ACHN (cell line): ENCODE measurements at regions not wholly inside any gene's neighbourhood (a gene's known extent, or its start where the extent isn't known, plus 50 kb on each side); places are given as distances from the start of the nearest gene placed in this dataset.

Experiments used
- DNase-seq: peaks from one replicate; pipeline ENCODE4 v3.0.0-alpha.2; 2015
- in situ Hi-C: cut with HindIII; loops from 2 replicates; pipeline ENCODE4 v1.10.0; 2017; ENCODE audit warnings: low sequenced_read_pairs, low pct_ligation_motif_present, low pct_unique_long_range_greater_than_20kb

DNA sequence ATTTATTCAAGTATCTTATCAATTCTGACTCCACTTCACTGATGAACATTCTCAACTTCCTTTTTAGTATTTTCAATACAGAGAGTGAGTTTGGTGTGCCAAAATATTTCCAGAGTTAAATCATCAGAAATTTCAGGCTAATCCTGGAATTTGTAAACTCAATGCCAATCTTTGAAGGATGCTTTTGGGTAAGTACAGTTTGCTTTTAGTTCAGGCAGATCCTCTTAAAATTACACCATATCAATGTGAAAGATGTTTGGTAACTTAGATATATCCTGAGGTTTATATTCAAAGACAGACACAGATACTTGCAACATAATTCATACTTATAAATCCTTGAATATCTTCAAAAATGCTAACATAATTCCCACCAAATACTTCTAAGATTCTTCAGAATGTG, 76.0 kb upstream of the FAM47B start:
- in situ Hi-C loops: no loop called here
- DNase-seq: no peak

DNA sequence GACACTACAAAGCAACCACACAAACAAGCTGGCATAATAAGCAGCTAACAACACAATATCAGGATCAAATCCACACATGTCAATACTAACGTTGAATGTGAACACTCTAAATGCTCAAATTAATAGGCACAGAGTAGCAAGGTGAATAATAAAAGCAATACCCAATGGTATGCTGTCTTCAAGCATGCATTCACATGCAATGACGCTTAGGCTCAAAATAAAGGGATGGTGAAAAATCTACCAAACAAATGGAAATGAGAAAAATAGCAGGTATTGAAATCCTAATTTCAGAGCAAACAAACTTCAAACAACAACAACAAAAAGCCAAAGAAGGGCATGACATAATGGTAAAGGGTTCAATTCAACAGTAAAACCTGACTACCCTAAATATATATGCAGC, 74.0 kb upstream of the FAM47B start:
- no peak for DNase-seq
- in situ Hi-C loops: no loop called here

DNA sequence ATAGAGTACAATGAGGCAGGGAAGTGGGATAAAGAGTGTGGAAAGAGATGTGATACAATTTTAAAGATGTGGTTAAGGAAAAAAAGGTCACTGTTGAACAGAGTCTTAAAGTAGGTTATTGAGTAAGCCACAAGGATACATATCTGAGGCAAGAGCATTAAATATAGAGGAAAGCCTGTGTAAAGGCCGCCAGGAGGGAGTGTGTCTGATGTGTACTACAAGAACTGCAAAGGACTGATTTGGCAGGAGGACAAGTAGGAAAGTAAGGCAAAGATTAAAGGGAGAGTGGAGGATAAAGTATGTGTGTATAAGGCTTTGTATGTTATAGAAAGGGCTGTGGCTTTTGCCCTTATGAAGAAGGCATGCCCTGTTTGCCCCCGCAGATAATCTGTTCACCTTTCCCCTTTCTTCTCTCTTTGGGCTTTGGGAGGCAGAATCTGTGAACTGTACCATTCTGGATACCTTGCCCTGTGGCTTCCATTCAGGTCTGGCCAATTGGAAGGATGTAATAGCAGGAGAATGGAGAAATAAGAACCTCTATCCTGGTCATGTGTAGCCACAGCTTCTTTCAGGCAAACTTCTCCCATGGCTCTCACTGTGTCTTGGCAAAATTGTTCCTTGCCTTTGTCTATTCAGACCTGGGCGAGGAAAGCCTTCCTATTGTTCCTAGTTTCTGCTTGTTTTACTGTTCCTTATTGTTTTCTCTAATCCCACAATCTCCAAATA, 68.9 kb upstream of the FAM47B start:
- no peak for DNase-seq
- in situ Hi-C loops: no loop called here

DNA sequence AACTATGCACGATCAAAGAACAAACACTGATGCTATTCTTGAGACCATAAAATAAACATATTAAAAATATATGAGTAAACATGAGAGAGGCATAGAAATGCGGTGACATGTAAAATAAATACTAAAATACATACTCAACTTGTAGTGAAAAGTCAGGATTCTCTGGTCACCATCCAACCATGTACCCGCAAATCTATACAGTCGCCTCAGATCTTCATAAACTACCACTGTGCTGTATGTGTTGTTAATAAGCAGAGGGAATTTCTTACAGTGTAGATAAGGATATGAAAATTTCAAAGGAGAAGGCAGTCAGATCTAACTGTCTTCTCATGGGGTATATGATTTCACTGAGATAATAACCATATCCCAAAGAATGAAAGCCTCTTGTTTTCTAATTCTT, 67.8 kb upstream of the FAM47B start:
- in situ Hi-C loops: no loop called here
- no peak for DNase-seq

DNA sequence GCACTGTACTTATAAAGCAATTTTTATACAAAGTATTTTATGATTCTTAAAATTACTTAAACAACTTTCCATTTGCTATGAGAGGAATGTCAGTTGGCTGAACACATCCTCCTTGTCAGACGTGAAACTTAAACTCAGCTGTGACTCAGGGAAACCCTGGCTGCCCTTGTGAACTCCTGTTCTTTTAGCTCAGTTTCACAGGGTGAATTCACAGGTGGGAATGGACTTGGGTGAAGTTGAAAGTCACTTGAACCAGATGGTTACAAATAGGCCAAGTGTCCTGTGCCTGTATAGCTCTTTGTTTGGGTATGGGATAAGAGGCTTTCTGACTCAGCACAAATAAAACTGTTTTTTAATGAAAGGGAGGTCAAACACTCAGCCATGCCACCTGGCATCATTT, 67.4 kb upstream of the FAM47B start:
- in situ Hi-C loops: no loop called here
- no peak for DNase-seq

DNA sequence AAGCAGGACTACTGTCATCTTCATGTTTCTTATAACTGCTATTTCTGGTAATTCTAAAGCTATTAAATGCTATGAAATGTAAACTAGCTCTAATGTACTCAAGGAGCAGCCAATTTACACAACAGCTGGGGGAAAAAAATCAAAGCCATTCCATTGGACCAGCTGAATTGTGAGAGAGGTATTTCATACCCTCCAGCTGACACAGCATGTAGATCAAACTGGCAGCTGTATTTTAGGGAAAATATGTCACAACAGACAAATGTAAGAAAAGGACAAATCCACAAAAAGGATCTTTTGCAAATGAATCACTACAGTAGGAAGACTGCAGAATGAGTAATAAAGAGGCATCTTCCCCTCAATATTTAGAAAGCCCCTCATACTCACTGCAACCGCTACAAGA, 65.2 kb upstream of the FAM47B start:
- in situ Hi-C loops: no loop called here

DNA sequence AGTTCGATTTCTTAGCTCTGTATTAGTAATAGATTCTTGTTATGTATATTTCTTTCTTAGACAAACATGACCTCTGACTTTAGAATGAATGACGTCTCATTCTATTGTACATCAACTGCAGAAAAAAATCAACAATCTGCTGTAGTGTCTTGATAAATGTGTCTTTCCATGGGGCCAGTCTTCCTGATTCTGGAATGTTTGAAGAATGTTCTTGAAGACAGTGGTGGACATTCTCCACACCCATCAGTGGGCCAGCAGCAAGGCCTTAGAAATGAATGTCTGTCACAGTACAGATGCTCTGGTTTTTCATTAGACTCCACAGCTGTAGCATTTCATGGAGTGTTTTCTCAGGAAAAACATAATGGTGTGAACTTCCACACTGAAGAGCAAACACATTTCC, 63.2 kb upstream of the FAM47B start:
- DNase-seq: no peak
- in situ Hi-C loops: no loop called here

More for the DNA sequence above, 65.2 kb upstream of the FAM47B start:
- DNase-seq: no peak

DNA sequence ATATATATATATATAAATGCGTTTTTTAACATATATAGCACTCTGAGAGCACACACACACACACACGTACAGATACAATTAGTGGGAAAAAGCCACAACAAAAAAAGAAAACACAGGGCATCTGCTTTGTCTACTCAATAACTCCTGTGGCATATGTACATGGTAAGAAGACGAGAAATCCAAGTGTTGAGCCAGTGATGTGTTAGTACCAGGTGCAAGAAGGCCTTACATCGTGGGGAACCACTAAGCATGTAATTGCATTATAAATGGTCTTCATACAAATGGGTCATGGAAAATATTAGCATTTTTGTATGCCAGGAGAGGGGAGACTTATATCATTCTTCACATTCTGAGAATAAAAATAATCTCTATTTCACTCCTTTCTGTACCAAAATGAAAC, 62.7 kb upstream of the FAM47B start:
- in situ Hi-C loops: no loop called here
- no peak for DNase-seq

DNA sequence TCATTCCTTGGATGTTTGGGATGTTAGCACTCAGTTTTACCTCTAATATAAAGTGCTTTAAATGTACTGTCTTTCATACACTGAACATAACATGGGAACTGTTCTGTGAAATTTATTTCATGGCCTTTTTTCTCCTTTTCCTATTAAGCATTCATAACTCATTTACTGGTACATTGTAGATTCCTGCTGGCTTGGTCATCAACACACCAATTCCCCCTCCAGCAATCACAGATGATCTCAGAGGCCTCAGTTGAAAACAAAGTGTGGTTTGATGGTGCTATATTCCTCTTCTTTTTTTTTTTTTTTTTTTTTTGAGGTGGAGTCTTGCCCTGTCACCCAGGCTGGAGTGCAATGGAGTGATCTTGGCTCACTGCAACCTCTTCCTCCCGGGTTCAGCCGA, 61.9 kb upstream of the FAM47B start:
- peak; percentile 8 for DNase-seq
- in situ Hi-C loops: no loop called here

DNA sequence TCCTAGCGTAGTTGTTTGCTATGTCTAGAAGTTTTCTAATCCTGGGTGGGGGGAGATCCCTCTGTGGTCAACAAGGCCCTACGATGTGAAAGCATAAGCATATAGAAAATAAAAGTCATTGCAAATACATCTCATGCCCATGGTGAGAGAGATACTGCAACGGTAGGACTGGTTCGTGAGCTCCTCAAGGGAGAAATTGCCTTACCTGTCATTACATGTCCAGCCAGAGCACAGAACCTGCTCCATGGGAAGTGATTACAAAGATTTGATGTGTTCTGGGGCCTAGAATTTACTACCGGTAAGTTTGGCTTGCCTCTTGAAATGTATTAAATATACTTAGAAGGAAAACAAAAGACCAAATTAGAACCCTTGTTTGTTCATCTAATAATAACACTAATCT, 60.9 kb upstream of the FAM47B start:
- DNase-seq: no peak
- in situ Hi-C loops: no loop called here

DNA sequence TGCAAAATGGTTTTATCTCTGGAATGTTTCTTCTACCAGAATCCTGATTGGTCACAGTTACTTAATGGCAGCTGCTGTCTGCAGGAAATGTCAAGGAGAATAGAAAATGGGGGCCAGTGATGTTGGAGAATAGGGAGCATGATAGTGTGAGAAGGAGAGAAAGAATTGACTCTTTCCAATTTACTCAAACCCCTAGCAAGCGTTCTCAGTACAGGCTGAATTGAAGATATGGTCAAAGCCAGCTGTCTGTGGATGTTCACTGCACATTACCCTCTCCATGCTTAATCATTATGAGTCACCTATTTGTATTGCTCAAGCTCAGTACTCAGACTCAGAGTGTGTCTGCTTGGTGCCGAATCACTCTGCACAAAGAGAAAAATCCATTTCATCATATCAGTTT, 57.8 kb upstream of the FAM47B start:
- peak; percentile 46 for DNase-seq
- in situ Hi-C loops: no loop called here

DNA sequence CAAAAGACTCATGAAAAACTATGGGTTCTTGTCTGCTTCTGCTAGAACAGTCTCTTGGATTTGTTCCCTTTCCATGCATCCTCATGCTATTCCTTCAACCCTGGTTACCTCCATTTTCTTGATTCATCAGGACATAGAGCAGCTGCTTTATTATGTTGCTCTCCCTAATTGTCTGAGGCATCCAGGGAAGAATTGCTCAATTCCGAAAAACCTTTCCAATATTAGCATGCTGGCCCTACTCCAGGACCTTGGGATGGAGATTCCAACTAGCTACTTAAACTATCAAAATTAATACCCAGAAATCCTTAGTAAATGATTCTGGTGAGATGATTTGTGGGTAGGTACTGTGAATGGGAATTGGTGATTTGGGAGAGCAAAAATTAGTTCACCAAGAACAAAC, 56.6 kb upstream of the FAM47B start:
- DNase-seq: no peak
- in situ Hi-C loops: no loop called here

DNA sequence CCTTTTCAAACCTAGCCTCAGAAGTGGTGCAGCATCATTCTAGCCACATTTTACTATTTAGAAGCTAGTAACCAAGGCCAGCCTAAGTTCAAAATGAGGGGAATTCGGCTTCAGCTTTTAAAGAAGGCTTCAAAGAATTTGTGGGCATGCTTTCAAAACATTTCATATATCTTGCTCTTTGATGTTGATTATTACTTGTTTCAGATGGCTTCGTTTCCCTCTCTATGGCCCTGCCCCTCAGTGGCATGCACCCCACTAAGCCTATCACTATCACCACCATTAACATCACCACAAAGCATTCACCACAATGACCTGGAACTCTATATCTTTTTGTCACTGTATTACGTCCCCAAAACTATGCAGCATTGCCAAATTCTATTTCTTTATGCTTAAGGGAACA, 51.2 kb upstream of the FAM47B start:
- in situ Hi-C loops: no loop called here
- no peak for DNase-seq
